Skeletal muscle tissue (tissue), 3 donors: ENCODE measurements at regions not wholly inside any gene's neighbourhood (a gene's known extent, or its start where the extent isn't known, plus 50 kb on each side); places are given as distances from the start of the nearest gene placed in this dataset.

Experiments used
- H3K27ac ChIP-seq: one replicate; pipeline ENCODE4 v1.7.0; 2013; ENCODE audit warnings: mild to moderate bottlenecking, low read depth, low read length, inconsistent platforms
- H3K27me3 ChIP-seq, 3 donors: one replicate each; pipeline ENCODE4 v1.7.0; 2013; ENCODE audit warnings: low read length in 3 of 3; ENCODE audit not compliant: control insufficient read depth in 3 of 3, insufficient read depth in 3 of 3
- H3K36me3 ChIP-seq, 3 donors: one replicate each; pipeline ENCODE4 v1.7.0; 2013; ENCODE audit warnings: low read length in 3 of 3; ENCODE audit not compliant: control insufficient read depth in 3 of 3, insufficient read depth in 3 of 3
- H3K4me1 ChIP-seq, 3 donors: one replicate each; pipeline ENCODE4 v1.7.0; 2013; ENCODE audit warnings: low read length in 3 of 3, mild to moderate bottlenecking in 3 of 3; ENCODE audit not compliant: control insufficient read depth in 3 of 3, insufficient read depth in 3 of 3
- H3K4me3 ChIP-seq, 3 donors: one replicate each; pipeline ENCODE4 v1.7.0; 2013; ENCODE audit warnings: low read length in 3 of 3
- H3K9ac ChIP-seq, 3 donors: one replicate each; pipeline ENCODE4 v1.7.0; 2013; ENCODE audit warnings: low read length in 3 of 3, mild to moderate bottlenecking in 3 of 3, moderate library complexity in 2 of 3, low read depth in 1 of 3
- H3K9me3 ChIP-seq, 3 donors: one replicate each; pipeline ENCODE4 v1.7.0; 2013; ENCODE audit warnings: low read length in 3 of 3; ENCODE audit not compliant: control insufficient read depth in 3 of 3
- donor health status: Osteomylitis.

DNA sequence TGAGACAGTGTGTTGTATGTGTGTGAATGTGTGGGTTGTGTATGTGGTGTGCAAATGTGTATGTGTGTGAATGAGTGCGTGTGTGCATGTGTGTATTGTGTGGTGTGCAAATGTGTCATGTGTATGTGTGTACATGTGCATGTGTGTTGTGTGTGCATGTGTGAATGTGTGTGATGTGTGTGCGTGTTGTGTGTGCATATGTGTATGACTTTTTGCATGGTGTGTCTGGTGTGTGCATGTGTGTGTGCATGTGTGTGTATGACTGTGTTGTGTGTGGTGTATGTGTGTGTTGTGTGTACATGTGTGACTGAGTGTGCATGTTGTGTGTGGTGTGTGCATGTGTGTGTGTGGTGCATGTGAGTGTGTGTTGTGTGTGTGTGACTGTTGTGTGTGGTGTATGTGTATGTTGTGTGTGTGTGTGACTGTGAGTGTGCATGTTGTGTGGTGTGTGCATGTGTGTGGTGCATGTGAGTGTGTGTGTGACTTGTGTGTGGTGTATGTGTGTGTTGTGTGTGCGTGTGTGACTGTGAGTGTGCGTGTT is 268.3 kb downstream of the DCDC2C start:
- no peaks in the 10 kb centered on the region for H3K36me3 ChIP-seq
- H3K27me3 ChIP-seq, result peaks cover 7 to 13% (median 9%) of the 10 kb centered on the region in 3 donors
- H3K4me3 ChIP-seq, result no peak overlapping the region
- no peak overlapping the region for H3K9ac ChIP-seq
- no peak overlapping the region for H3K27ac ChIP-seq
- peaks cover 0 to 2% (median 0%) of the 10 kb centered on the region in 3 donors for H3K9me3 ChIP-seq
- H3K4me1 ChIP-seq, result no peaks in the 10 kb centered on the region

- H3K4me3 ChIP-seq, result no peak overlapping the region
- no peaks in the 10 kb centered on the region for H3K36me3 ChIP-seq
- H3K4me1 ChIP-seq, result no peaks in the 10 kb centered on the region
- H3K9ac ChIP-seq, result no peak overlapping the region
- H3K27ac ChIP-seq, result no peak overlapping the region
- peaks cover 0 to 2% (median 0%) of the 10 kb centered on the region in 3 donors for H3K9me3 ChIP-seq
- H3K27me3 ChIP-seq, result peaks cover 7 to 13% (median 9%) of the 10 kb centered on the region in 3 donors
Observed at GRCh38 chr2:3972377-3972776, 269.0 kb downstream of the DCDC2C start.

GRCh38 chr2:3974765-3975164 is 271.4 kb downstream of the DCDC2C start:
- peaks cover 0 to 7% (median 3%) of the 10 kb centered on the region in 3 donors for H3K9me3 ChIP-seq
- H3K4me3 ChIP-seq, result no peak overlapping the region

DNA sequence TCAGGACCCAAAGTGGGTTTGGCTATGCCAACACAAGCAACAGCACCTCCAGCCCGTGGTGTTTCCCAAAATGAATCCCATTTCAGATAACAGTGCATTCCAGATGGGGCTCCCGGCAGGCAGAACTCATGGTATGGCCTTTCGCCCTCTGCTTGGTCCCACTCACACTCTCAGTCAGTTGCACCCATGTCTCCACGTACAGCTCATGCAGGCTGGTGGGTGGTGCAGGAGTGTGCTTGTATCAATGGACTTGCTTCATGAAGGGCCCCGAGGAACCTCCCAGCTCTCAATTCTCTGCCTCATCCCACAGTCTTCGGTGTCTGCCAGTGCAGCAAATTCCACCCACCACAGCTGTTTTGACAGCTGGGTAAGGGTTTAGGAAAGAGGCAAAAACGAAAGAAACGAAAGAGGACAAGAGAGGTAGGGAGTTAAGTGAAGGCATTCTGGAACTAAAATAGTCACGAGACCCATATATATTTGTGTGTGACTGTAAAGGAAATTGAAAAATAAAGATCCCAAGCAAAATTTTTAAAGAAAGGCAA is 278.1 kb downstream of the DCDC2C start:
- H3K27me3 ChIP-seq, result no peaks in the 10 kb centered on the region
- no peak overlapping the region for H3K4me3 ChIP-seq
- no peak overlapping the region for H3K27ac ChIP-seq
- no peaks in the 10 kb centered on the region for H3K36me3 ChIP-seq
- H3K9ac ChIP-seq, result no peak overlapping the region
- peaks cover 0 to 7% (median 3%) of the 10 kb centered on the region in 3 donors for H3K9me3 ChIP-seq
- H3K4me1 ChIP-seq, result no peaks in the 10 kb centered on the region

More at GRCh38 chr2:3974765-3975164, 271.4 kb downstream of the DCDC2C start:
- H3K9ac ChIP-seq, result no peak overlapping the region
- H3K36me3 ChIP-seq, result no peaks in the 10 kb centered on the region
- no peaks in the 10 kb centered on the region for H3K4me1 ChIP-seq
- H3K27ac ChIP-seq, result no peak overlapping the region
- peaks cover 3 to 7% (median 7%) of the 10 kb centered on the region in 3 donors for H3K27me3 ChIP-seq

- H3K27me3 ChIP-seq, result no peaks in the 10 kb centered on the region
- no peaks in the 10 kb centered on the region for H3K36me3 ChIP-seq
Observed at GRCh38 chr2:3982160-3982559, 278.8 kb downstream of the DCDC2C start.

DNA sequence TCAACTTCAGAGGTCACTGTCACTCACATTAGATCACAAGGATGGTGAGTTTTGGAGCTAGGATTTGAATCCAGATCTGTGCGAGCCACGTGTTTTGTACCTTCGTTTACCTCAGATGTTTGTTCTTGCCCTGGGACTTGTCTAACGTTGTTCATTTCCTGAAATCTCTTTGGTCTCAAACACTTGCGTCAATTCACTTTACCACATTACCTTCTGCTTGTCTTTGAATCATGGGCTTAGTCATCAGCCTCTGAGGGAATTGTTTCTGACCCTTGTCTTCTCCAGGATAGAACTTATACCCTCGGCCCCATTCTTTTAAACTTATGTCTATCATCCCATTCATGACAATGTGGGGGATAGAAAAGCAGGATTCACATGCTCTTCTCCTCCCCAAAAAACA is 282.7 kb downstream of the DCDC2C start:
- no peaks in the 10 kb centered on the region for H3K27me3 ChIP-seq
- H3K9ac ChIP-seq, result no peak overlapping the region
- H3K9me3 ChIP-seq, result no peaks in the 10 kb centered on the region
- no peak overlapping the region for H3K4me3 ChIP-seq
- no peaks in the 10 kb centered on the region for H3K36me3 ChIP-seq
- H3K27ac ChIP-seq, result no peak overlapping the region
- no peaks in the 10 kb centered on the region for H3K4me1 ChIP-seq

More at GRCh38 chr2:3982160-3982559, 278.8 kb downstream of the DCDC2C start:
- Histone ChIP-seq H3K4me3 (no peak overlapping the region), H3K27ac (no peak overlapping the region), H3K4me1 (no peaks in the 10 kb centered on the region), H3K9me3 (peaks cover 0 to 7% (median 3%) of the 10 kb centered on the region in 3 donors), H3K9ac (no peak overlapping the region)

GRCh38 chr2:3986530-3987258 is 283.3 kb downstream of the DCDC2C start:
- Histone ChIP-seq H3K36me3 (no peaks in the 10 kb centered on the region), H3K4me1 (no peaks in the 10 kb centered on the region), H3K9me3 (no peaks in the 10 kb centered on the region), H3K27me3 (no peaks in the 10 kb centered on the region), H3K4me3 (no peak overlapping the region), H3K27ac (no peak overlapping the region), H3K9ac (no peak overlapping the region)

DNA sequence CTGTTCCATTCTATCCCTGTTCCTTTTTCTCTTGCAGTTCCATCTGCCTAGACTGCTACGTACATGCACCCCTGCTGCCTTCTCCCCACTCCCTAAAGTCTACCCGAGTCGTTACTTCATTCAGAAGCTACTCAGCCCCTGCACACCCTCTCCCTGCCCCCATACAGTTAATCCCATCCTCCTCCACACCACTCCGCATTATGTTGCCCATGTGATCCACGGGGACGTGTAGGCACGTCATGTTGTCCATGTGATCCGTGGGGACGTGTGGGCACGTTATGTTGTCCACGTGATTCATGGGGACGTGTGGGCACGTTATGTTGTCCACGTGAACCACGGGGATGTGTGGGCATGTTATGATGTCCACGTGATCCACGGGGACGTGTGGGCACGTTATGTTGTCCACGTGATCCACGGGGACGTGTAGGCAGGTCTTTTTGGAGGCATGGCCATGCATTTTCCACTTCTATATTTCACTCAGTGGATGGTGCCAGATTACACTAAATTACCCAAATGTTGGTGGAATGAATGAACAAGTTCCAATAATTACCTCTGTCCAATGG is 299.5 kb downstream of the DCDC2C start:
- Histone ChIP-seq H3K27ac (no peak overlapping the region), H3K27me3 (no peaks in the 10 kb centered on the region), H3K9me3 (no peaks in the 10 kb centered on the region), H3K36me3 (no peaks in the 10 kb centered on the region), H3K4me1 (no peaks in the 10 kb centered on the region), H3K9ac (no peak overlapping the region), H3K4me3 (no peak overlapping the region)

DNA sequence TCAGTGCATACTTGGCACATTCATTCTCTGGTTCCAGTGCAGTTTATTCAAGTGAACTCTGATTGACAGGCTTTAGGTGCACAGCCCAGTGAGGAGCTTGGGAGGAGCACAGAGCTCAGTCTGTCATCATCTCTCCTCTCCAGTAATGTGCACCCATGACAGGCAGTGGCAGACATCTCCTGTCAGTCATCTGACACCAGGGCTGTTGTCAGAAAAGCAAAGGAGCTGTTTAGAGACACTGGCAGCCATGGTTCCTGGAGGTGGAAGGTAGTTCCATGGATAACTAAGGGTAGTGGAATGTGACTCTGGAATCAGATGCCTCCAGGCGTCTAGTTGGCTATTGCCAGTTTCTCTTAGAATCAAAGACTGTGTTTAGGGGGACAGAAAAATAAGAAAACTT is 308.8 kb downstream of the DCDC2C start:
- H3K27ac ChIP-seq, result no peak overlapping the region
- no peak overlapping the region for H3K9ac ChIP-seq
- H3K4me1 ChIP-seq, result no peaks in the 10 kb centered on the region
- H3K36me3 ChIP-seq, result no peaks in the 10 kb centered on the region
- peaks cover 0 to 3% (median 0%) of the 10 kb centered on the region in 3 donors for H3K9me3 ChIP-seq
- H3K27me3 ChIP-seq, result no peaks in the 10 kb centered on the region
- no peak overlapping the region for H3K4me3 ChIP-seq

GRCh38 chr2:4018535-4018934 is 315.2 kb downstream of the DCDC2C start:
- no peak overlapping the region for H3K9ac ChIP-seq
- no peaks in the 10 kb centered on the region for H3K27me3 ChIP-seq
- H3K4me1 ChIP-seq, result no peaks in the 10 kb centered on the region
- no peaks in the 10 kb centered on the region for H3K36me3 ChIP-seq
- no peak overlapping the region for H3K4me3 ChIP-seq
- no peaks in the 10 kb centered on the region for H3K9me3 ChIP-seq
- H3K27ac ChIP-seq, result no peak overlapping the region
